ENCODE measurements at regions not wholly inside any gene's neighbourhood (a gene's known extent, or its start where the extent isn't known, plus 50 kb on each side); places are given as distances from the start of the nearest gene placed in this dataset.

DNA sequence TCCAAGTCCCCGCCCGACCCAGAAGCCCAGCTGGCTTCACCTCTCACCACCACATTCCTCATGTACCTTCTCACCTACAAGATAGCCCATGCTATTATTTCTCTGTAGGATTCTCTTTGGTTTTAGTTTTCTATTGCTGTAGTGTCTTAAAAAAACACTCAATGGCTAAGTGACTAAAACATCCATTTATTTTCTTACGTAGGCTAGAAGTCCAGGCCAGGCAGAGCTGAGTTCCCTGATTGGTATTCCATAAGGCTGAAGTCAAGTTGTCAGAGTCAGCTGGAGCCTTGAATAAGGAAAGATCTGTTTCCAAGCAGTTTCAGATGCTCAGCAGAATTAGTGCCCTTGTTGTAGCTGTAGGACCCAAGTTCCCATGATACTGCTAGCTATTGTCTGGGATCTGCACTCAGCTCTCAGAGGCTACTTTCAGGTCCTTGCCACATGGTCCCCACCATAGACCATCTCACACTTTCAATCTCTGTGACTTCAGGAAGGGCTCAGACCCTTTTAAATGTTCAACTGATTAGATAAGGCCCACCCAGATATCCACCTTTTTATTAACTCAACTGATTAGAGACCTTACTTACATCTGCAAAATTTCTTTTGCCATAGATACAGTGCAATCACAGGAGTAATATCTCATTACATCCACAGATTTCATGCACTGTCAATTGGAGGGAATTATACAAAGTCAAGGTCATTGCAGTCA is 371.0 kb downstream of the TGFB2 start:
- DNase-seq (ENCODE audit: low spot score) = no peak

DNA sequence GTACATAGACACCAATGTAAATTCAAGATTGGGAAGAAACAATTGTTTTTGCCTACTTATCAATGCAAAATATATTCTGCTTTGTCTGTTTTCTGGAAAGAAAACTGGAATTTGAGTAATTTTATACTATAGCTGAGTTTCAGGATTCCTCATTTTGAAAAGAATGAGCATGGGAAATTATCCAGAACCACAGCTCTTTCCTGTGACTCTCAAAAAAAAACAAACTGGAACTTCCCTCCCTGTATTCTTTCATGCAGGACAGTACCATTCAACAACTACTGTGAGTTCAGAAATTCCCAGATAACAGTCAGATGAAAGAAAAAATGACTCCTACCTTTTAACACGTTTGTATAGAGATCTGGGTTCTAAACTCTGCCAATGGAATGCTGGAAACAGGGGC is 372.4 kb downstream of the TGFB2 start:
- no peak for DNase-seq (ENCODE audit: low spot score)

DNA sequence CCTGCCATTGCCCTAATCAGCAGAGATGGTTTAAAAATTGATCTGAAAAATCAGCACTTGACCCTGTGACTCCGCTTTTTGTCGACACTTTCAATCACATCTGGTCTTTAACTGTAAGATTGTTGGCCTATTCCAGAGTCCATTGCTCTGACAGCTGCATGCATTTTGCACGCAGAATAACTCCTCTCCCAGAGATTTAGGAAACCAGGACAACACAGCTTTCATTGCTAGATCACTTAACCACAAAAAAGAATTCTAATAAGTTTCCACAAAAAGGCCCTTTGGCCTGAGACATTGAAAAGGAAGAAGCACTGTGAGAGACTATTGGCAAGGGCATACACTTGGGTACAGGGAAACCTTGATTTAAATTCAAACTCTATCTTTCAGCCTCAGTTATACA is 373.1 kb downstream of the TGFB2 start:
- DNase-seq (ENCODE audit: low spot score) = no peak

DNA sequence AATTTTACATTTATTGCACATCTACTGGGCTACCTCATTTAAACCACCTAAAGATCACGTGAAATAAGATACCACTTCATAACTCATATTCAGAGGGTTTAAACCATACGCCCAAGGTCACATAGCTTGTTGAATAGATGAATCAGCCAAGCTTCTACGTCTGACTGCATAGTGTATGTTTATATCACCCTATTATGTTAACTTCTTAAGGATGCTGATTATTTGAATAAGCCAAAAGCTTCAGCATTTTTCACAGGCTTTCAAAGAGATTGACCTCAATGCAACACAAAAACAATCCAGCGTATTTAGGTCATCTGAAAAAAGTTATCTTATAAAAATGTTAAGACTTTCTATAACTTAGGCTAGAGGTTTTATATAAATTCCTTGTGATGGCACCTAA is 373.8 kb downstream of the TGFB2 start:
- no peak for DNase-seq (ENCODE audit: low spot score)

DNA sequence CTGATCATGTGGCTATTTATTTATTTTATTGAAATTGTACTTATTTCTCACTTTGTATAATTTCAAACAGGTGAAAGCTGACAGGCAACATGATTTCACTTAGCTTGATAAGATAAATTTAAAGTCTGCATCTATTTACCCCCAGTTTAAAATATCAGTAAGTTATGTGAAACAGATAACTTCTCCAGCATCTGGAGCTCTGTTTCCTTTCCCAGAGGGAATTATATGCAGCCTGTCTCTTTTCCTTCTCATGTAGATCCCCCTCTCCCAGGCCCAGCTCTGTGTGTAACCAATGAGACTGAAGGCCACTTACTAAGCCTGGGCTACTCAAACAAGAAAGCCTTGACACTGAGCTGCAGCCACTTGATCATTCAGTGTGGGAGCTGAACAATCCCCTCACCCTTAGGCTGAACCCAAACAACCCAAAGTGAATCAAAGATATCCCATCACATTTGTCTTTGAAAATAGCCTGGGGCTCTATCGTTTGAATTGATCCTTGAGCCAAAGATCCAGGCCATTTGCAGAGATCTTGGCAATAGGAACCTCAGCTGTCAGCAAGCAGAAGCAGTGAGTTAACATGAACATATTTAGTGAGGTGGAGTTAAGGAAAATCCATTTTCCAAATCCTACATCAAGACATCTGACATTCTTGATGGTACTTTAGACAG is 383.9 kb downstream of the TGFB2 start:
- DNase-seq (ENCODE audit: low spot score) = no peak

- DNase-seq (ENCODE audit: low spot score) = no peak
These were observed 390.4 kb downstream of the TGFB2 start for GRCh38 chr1:218735436-218736032.

DNA sequence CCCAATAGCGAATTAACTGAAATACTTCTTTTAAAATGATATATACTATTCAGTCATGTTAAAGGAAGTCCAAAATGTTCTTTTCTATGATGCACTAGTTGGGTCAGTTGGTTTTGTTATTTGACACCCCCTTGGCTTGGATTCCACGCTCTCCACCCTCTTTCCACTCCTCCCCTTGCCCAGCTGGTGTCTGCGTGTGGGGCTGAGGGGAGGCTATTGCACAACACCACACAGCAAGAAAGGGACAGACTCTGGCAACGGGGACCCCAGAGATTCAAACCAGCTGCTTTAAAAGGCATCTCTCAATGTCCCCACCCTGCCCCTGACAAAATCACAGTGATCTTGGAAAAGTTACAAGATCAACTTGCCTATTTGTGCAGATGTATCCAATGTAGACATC is 394.3 kb downstream of the TGFB2 start:
- no peak for DNase-seq (ENCODE audit: low spot score)

DNA sequence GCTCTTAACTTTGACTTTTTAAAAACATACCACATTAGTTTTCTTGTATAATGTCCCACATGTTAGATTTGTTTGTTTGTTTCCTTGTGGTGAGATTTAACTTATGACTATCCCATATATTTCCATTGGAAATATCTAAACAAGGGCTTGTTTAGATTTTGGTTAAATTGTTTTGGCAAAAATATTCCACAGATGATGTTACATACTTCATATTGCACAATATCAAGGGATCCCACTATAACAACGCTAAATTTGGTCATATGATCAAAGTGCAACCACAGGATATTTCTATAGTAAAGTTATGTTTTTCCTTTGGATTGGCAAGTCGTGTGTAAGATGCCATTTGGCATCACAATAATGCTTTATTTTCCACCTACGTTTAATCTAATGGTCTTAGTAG is 396.7 kb downstream of the TGFB2 start:
- no peak for DNase-seq (ENCODE audit: low spot score)

- DNase-seq (ENCODE audit: low spot score) = no peak
These were observed 397.5 kb downstream of the TGFB2 start for GRCh38 chr1:218742467-218743262.

- no peak for DNase-seq (ENCODE audit: low spot score)
These were observed 398.8 kb downstream of the TGFB2 start for GRCh38 chr1:218743861-218744505.

DNA sequence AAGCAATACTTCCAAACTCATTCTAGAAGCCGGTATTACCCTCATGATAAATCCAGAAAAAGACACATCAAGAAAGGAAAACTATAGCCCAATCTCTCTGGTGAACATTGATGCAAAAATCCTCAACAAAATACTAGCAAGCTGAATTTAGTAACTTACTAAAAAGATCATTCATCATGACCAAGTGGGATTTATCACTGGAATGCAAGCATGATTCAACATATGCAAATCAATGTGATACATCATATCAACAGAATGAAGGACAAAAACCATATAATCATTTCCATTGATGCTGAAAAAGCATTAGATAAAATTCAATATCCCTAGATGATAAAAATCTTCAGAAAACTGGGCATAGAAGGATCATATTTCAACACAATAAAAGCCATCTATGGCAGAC is 402.9 kb downstream of the TGFB2 start:
- no peak for DNase-seq (ENCODE audit: low spot score)

- no peak for DNase-seq (ENCODE audit: low spot score)
These were observed 405.3 kb downstream of the TGFB2 start for GRCh38 chr1:218750216-218750970.

- no peak for DNase-seq (ENCODE audit: low spot score)
These were observed 406.2 kb downstream of the TGFB2 start for GRCh38 chr1:218751208-218751948.

GRCh38 chr1:218752126-218752525 is 407.0 kb downstream of the TGFB2 start:
- DNase-seq (ENCODE audit: low spot score) = no peak

- no peak for DNase-seq (ENCODE audit: low spot score)
These were observed 409.3 kb downstream of the TGFB2 start for GRCh38 chr1:218754477-218754876.

DNA sequence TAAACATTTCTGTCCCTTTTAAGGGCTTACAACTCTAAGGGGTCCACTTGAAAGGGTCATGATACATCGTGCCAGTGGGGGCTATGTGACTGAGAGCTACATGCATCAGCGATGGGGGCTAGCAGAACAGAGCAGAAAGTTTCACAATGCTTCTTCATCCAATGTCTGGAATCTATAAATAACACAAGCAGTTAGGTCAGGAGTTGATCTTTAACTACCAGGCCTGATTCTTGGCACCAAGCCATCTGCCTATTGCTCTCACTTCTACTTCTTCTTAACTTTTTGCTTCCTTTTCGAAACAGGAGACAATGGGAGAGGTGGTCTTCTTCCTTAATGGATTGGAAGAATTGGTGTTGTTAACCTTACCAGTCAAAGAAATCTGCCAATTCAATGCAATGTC is 410.0 kb downstream of the TGFB2 start:
- no peak for DNase-seq (ENCODE audit: low spot score)

- DNase-seq (ENCODE audit: low spot score) = no peak
These were observed 413.9 kb upstream of the LYPLAL1 start for GRCh38 chr1:218759795-218760194.

- no peak for DNase-seq (ENCODE audit: low spot score)
These were observed 412.8 kb upstream of the LYPLAL1 start for GRCh38 chr1:218760601-218761570.

GRCh38 chr1:218763538-218763937 is 410.1 kb upstream of the LYPLAL1 start:
- DNase-seq (ENCODE audit: low spot score) = no peak
